LNCaP clone FGC (cell line): ENCODE measurements at regions not wholly inside any gene's neighbourhood (a gene's known extent, or its start where the extent isn't known, plus 50 kb on each side); places are given as distances from the start of the nearest gene placed in this dataset.

Experiments
- DNase-seq: peaks from one replicate; pipeline ENCODE4 v3.0.0-alpha.2; 2011; ENCODE audit warnings: low read depth
- H3K4me3 ChIP-seq: 2 replicates; pipeline ENCODE4 v1.5.1; 2011; ENCODE audit warnings: mild to moderate bottlenecking, low read depth, low read length, control low read depth
- TF ChIP-seq, protein P1 (sequence below): IDR thresholded peaks from 2 replicates; pipeline ENCODE4 v1.5.1; 2012; ENCODE audit warnings: mild to moderate bottlenecking; ENCODE audit not compliant: control insufficient read depth, insufficient read depth; ENCODE audit errors: extremely low read depth

DNA sequence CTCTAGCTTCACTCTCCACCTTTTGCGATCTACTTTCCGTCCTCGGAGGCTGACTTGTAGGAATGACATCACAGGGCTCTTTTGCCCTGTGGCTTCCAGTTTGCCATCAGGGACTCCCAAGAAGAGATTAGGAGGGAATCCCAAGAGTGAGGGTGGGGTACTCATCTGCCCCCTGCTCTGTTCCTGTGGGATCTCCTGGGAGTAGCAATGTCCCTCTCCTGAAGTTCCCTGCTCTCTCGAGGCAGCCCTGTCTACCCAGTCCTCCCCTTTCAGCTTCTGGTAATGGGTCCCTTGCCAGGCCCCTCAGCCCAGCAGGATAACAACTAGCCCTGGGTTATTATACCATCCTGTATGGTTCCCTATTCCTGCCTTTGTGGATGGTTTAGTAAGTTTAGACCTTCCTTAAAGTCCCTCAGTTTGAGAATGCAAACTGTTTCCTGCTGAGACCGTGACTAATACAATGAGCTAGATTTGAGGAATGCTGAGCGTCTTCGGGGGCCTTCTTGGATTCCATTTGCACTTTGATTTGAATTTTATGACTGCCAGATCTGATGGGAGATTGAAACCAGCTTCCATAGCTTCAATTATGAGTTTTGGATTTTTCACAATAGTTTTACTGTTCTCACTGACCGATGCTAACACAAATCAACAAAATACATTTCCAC is 73.7 kb upstream of the IPO5 start:
- no peak overlapping the region for H3K4me3 ChIP-seq
- TF ChIP-seq, protein P1, sequence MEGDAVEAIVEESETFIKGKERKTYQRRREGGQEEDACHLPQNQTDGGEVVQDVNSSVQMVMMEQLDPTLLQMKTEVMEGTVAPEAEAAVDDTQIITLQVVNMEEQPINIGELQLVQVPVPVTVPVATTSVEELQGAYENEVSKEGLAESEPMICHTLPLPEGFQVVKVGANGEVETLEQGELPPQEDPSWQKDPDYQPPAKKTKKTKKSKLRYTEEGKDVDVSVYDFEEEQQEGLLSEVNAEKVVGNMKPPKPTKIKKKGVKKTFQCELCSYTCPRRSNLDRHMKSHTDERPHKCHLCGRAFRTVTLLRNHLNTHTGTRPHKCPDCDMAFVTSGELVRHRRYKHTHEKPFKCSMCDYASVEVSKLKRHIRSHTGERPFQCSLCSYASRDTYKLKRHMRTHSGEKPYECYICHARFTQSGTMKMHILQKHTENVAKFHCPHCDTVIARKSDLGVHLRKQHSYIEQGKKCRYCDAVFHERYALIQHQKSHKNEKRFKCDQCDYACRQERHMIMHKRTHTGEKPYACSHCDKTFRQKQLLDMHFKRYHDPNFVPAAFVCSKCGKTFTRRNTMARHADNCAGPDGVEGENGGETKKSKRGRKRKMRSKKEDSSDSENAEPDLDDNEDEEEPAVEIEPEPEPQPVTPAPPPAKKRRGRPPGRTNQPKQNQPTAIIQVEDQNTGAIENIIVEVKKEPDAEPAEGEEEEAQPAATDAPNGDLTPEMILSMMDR, result no peak
- DNase-seq, result no peak

DNA sequence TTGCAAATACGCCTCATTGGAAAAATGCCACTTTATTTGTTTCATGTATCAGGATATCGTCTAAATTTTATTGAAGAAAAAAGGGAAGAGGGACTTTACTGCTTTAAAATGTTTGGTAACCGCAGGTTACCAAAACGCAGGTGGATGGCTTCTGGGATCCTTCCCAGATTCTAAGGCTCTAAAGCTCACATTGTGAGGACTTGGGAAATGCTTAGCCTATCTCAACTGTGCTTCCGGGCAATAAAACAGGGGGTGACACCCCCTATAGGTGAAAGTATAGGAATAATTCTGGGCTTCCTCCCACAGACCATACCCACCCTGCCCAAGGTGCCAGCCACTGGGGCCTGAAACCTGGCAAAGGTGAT is 73.2 kb upstream of the IPO5 start:
- no peak for DNase-seq
- TF ChIP-seq, protein P1, result no peak
- no peak overlapping the region for H3K4me3 ChIP-seq

DNA sequence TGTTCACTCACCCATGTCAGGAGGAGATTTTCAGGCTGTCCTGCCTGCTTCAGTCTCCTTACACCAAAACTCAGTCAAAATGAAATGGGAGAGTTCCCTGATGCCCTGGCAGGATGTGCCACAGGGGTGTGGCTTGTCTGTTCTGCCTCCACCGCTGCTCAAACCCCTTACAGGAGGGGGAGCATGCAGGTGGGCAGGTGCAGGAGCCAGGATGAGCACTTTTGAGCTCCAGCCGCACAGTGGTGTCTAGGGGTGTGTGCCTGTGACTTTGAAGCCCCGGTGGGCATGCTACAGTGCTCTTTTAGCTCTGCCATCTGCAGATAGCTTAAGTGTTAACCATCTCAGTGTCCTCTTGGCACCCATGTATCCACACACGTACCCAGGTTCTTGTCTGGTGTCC is 71.9 kb upstream of the IPO5 start:
- no peak overlapping the region for H3K4me3 ChIP-seq
- TF ChIP-seq, protein P1, result no peak
- no peak for DNase-seq

DNA sequence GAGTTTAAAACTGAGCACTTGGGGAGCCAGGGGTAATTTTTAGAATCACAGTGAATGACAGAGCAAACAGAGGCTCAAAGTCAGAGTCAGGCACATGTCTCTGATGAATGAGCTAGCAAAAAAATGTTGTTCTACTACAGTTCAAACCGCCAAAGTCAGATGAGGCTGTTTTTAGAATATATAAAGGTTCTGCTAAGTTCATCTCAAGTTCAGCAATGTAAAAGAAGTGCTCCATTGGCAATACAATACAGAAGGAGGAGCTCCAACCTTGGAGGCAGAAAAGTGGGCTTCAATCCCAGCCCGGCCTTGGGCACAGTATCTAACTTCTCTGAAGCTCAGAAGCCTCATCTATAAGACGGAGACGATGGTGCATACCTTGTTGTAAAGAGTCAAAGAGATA is 70.1 kb upstream of the IPO5 start:
- TF ChIP-seq, protein P1, result no peak
- no peak for DNase-seq
- no peak overlapping the region for H3K4me3 ChIP-seq

DNA sequence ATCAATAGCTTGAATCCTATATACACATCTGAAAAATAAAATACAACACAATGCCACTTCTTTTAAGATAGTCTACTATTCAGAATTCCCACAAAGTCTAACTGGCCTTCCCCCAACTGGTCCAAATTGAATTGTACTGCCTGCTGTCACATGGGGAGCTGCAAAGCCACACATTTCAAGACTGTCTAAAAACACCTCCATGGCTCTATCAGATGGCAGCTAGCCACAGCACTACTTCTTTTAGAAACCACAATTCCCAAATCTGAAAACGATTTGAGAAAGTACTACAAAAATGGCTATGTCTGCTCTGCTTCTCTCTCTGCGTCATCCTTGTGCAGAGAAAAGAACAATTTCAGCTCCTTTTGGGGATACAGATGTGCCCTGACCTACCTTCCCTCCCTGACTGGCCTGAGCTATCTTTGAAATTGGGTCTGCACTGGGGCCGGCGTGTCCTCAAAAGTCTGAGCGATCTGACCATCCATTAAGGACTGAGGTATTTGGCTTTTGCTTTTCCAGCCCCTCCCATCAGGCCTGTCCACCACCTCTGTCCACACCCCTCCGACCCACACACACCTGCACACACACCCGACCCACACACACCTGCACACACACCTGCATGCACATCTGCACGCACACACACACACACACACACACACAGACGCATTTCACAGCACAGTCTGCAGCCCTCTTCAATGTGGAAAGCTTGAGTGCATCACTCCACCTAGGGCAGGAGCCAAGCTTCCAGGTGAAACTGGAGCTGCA is 68.6 kb upstream of the IPO5 start:
- DNase-seq, result no peak
- TF ChIP-seq, protein P1, result no peak
- H3K4me3 ChIP-seq, result no peak overlapping the region

DNA sequence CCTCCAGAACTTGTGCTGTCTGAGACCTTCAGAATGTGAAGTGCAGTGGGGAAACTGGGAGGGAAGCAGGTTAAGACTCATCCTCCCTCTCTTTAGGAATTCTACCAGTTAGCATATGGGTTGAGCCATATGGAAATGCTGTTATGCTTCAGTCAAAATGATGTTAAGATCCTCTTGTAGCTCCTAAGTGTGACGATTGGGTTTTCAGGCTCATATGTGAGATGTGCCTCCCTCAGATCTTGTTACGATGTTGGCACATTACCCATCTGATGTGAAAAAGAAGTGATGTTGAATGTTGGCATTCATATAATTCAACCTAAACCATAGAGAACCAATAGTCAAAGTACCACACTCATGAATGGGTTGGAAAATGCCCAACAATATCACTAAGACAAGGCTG is 67.8 kb upstream of the IPO5 start:
- no peak overlapping the region for H3K4me3 ChIP-seq
- TF ChIP-seq, protein P1, result no peak
- DNase-seq, result no peak
